ENCODE measurements at regions not wholly inside any gene's neighbourhood (a gene's known extent, or its start where the extent isn't known, plus 50 kb on each side); places are given as distances from the start of the nearest gene placed in this dataset.

GRCh38 chr6:54463354-54464024, 155.2 kb downstream of the TINAG start:
- BruUV-seq (replicated peaks), result no TSS peak
- DNase-seq (ENCODE audit: extremely low read depth in 1 of 4, low spot score in 3 of 4), result no peak
- Histone ChIP-seq H2AFZ (ENCODE audit: low read depth, low read length) (no peak overlapping the region), H3K27ac (ENCODE audit: extremely low read depth, low read depth, low read length) (no peak overlapping the region), H3K9me1 (ENCODE audit: control insufficient read depth, insufficient read depth, low read length) (no peaks in the 10 kb centered on the region), H3K36me3 (ENCODE audit: control insufficient read depth, insufficient read depth, low read length) (no peaks in the 10 kb centered on the region), H3K9ac (ENCODE audit: insufficient read depth in 1 of 2, low read depth in 2 of 2, low read length in 2 of 2) (no peak overlapping the region), H3K79me2 (ENCODE audit: control insufficient read depth, insufficient read depth, low read length) (no peaks in the 10 kb centered on the region), H3K4me3 (no peak overlapping the region), H3K4me1 (replicated peaks in 1 of 2; ENCODE audit: control insufficient read depth in 2 of 2, insufficient read depth in 2 of 2, low read length in 2 of 2) (no peaks in the 10 kb centered on the region), H3K9me3 (replicated peaks; ENCODE audit: control insufficient read depth, insufficient read depth, low read depth, low read length) (no peaks in the 10 kb centered on the region; the same call in 1 of the 2 replicates), H3K27me3 (ENCODE audit: control insufficient read depth in 2 of 2, insufficient read depth in 2 of 2, low read length in 2 of 2) (no peaks in the 10 kb centered on the region), H4K20me1 (replicated peaks; ENCODE audit: control insufficient read depth, insufficient read depth, low read length) (no peaks in the 10 kb centered on the region), H3K4me2 (ENCODE audit: insufficient read depth, low read length) (no peak overlapping the region)
- TF ChIP-seq RHOXF2B (CRISPR knock-in tag; conservative IDR thresholded peaks at IDR 0.05) (no peak), ZNF282 (CRISPR knock-in tag; IDR thresholded peaks at IDR 0.05) (no peak), ARID1B (IDR thresholded peaks at IDR 0.05) (no peak), XRCC4 (IDR thresholded peaks at IDR 0.05; ENCODE audit: extremely low read depth, insufficient read depth, insufficient read length) (no peak), PCBP1 (IDR thresholded peaks at IDR 0.05; ENCODE audit: low read depth, low read length, poor library complexity, severe bottlenecking) (no peak), TAF7 (tag; IDR thresholded peaks at IDR 0.05) (no peak), ZNF408 (CRISPR knock-in tag; IDR thresholded peaks at IDR 0.05; ENCODE audit: low read depth) (no peak), HNRNPH1 (optimal IDR thresholded peaks at IDR 0.05; ENCODE audit: low read depth, low read length) (no peak)
- TF ChIP-seq, protein P1, sequence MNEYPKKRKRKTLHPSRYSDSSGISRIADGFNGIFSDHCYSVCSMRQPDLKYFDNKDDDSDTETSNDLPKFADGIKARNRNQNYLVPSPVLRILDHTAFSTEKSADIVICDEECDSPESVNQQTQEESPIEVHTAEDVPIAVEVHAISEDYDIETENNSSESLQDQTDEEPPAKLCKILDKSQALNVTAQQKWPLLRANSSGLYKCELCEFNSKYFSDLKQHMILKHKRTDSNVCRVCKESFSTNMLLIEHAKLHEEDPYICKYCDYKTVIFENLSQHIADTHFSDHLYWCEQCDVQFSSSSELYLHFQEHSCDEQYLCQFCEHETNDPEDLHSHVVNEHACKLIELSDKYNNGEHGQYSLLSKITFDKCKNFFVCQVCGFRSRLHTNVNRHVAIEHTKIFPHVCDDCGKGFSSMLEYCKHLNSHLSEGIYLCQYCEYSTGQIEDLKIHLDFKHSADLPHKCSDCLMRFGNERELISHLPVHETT (CRISPR knock-in tag; conservative IDR thresholded peaks at IDR 0.05 in 1 of 2, IDR thresholded peaks at IDR 0.05 in 1 of 2), result no peak
- FAIRE-seq, result no peak
- intact Hi-C loops (cut with micrococcal nuclease) (no loop called here), in situ Hi-C loops (cut with MboI) (no loop called here)
- CTCF ChIA-PET (ENCODE audit: low intra/inter-chr PET ratio), result no interaction called here
- POLR2A ChIA-PET, result no interaction called here
- ATAC-seq, result no peak
- WGBS (ENCODE audit: insufficient coverage, low coverage, missing lambda C conversion rate), result 0% methylated on average over 4 of the region's 4 CpGs
